ENCODE measurements at regions not wholly inside any gene's neighbourhood (a gene's known extent, or its start where the extent isn't known, plus 50 kb on each side); places are given as distances from the start of the nearest gene placed in this dataset.

DNA sequence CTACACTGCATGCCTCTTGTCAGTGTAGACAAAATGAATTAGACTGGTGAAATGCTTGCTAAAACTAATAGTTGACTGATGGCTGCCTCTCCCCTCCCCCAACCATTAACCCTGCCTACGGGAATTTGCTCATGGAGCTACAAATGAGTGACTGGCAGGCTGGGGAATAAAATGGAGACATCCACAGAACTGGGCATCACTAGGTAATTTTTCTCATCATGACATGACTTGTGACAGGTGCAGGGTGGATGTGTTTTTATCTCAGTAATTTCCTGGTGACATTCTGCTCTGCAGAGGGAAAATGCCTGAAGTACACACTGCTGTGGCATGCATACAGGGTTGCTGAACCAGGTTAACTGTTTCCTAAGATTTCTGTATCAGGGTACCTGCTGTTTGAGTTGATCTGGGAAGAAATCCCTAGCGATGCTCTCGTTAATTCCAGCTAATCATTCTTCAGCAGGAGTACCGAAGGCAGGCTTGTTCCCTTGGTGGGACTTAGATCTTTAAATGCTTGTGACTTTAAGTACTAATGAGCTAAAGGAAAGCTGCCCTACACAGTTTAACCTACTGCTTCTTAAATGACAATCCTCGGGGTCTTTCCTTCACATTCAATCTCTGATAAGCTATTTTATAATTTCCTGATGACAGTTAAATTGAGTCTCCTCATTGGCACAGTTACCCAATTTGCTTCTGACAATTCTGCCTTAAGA lies 376.3 kb upstream of the LCORL start:
- CTCF ChIA-PET: no interaction called here

DNA sequence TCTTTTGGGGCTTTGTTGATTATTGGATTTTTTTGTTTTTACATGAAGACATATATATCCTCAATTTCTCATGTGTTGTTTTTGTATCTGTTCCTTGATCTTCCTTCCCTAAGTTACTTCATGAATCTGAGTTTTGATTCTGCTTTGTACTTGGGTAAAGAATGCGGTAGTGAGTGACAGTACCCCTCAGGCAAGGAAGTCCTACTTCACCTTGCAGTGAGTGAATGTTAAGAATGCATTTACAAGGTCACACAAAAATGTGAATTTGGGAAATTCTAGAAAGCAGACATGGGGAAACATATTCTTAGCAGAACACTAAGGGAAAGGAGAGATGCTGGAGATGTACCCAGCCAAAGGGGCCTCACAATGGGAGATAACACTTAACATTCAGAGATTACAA lies 373.1 kb upstream of the LCORL start:
- POLR2A ChIA-PET: no interaction called here
- TF ChIP-seq, protein P1, sequence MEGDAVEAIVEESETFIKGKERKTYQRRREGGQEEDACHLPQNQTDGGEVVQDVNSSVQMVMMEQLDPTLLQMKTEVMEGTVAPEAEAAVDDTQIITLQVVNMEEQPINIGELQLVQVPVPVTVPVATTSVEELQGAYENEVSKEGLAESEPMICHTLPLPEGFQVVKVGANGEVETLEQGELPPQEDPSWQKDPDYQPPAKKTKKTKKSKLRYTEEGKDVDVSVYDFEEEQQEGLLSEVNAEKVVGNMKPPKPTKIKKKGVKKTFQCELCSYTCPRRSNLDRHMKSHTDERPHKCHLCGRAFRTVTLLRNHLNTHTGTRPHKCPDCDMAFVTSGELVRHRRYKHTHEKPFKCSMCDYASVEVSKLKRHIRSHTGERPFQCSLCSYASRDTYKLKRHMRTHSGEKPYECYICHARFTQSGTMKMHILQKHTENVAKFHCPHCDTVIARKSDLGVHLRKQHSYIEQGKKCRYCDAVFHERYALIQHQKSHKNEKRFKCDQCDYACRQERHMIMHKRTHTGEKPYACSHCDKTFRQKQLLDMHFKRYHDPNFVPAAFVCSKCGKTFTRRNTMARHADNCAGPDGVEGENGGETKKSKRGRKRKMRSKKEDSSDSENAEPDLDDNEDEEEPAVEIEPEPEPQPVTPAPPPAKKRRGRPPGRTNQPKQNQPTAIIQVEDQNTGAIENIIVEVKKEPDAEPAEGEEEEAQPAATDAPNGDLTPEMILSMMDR (IDR thresholded peaks at IDR 0.05; ENCODE audit: control extremely low read depth, extremely low read depth, low read depth, missing control alignments): no peak
- CTCF ChIA-PET: no interaction called here
- no peak for DNase-seq (ENCODE audit: extremely low spot score)

More for the DNA sequence above, 376.3 kb upstream of the LCORL start:
- TF ChIP-seq, protein P1 (IDR thresholded peaks at IDR 0.05; ENCODE audit: control extremely low read depth, extremely low read depth, low read depth, missing control alignments): no peak
- POLR2A ChIA-PET: no interaction called here
- DNase-seq (ENCODE audit: extremely low spot score): no peak

DNA sequence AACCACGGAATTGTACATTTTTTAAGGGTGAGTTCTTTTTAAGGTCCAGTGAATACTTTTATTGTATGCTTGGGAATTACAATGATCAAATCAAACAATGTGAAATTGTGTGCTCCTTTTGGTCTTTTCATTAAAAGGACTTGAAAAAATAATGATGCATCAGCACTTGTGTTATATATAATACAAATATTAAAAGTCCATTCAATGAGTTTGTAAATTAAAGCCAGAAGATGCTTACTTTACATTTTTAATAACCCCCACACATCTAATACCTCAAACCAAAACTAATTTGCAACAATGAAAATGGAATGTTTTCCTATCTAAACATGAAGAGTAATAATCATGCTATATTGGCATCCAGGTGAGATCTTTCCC lies 369.8 kb upstream of the LCORL start:
- DNase-seq (ENCODE audit: extremely low spot score): no peak
- ChIA-PET CTCF (interaction anchor here (1.0 kb wide), 2 partner anchors 9 to 11 kb away, joined by 3 to 4 read pairs; no protein-coding TSS in a partner anchor), POLR2A (no interaction called here)
- TF ChIP-seq, protein P1 (IDR thresholded peaks at IDR 0.05; ENCODE audit: control extremely low read depth, extremely low read depth, low read depth, missing control alignments): no peak

DNA sequence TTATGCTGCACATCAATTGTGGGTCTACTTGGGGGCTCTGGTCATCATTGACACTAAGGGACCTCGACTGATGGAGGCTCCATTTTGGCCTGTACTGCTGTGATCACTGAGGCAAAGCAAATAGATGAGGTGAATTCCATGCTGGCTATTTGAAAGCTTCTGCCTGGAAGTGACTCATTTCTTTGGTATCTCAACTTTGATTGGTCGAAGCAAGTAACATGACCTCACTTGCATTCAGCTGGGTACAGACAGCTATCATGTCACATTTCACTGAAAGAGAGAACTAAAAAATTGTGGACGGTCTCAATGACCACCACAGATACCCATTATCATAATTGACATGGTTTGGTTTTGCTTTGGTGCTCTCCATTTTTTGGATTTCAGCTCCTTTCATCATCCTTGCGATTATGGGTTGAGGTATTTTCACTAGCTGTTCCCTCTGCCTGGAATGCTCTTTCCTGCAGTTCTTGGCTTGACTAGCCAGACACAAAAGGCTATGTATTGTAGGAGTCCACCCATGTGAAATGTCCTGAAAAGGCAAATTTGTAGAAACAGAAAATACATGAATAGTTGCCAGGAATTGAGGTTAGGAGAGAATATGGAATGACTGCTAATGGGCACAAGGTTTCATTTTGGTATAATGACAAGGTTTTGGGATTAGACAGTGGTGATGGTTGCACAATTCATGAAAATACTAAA lies 369.2 kb upstream of the LCORL start:
- DNase-seq (ENCODE audit: extremely low spot score): no peak
- TF ChIP-seq, protein P1 (IDR thresholded peaks at IDR 0.05; ENCODE audit: control extremely low read depth, extremely low read depth, low read depth, missing control alignments): no peak
- POLR2A ChIA-PET: no interaction called here
- CTCF ChIA-PET: interaction anchor here (1.0 kb wide), 2 partner anchors 9 to 11 kb away, joined by 3 to 4 read pairs; no protein-coding TSS in a partner anchor

DNA sequence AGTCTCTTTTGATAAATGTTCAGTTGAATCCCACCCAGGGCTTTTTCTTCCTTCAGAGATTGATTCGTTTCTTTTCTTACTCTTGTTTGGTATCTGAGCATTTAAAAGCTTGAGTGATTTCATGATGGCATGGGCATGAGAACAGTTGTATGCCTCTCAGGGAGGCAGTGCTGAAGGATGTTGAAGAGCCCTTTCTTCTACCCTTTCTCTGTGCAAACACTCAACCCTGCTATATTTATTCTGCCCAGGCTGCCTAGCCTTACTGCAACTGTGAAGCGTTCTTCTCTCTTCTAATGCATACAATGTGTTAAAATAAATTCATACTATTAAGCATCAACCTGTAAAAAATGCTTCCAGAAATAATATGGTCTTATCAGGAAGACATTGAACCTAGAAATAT lies 367.6 kb upstream of the LCORL start:
- ChIA-PET CTCF (no interaction called here), POLR2A (no interaction called here)
- no peak for DNase-seq (ENCODE audit: extremely low spot score)
- TF ChIP-seq, protein P1 (IDR thresholded peaks at IDR 0.05; ENCODE audit: control extremely low read depth, extremely low read depth, low read depth, missing control alignments): no peak

DNA sequence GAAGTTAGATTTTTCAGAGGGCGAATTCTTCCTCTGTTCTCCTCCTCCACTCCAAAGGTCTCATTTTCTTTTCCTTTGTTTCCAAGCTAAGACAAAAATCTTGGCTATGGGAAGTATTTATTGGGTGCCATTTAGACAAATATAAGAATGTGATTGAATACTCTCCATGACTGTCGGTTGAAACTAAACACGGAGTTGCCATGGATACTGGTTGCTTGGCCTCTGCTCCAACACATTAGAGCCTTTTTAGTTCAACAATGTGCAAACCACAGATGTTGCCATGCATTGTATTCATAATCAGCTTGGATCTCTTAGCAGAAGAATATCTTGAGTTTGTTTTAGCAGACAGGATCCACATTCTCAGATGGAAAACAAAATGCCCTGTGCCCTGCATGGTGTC lies 366.5 kb upstream of the LCORL start:
- no peak for DNase-seq (ENCODE audit: extremely low spot score)
- CTCF ChIA-PET: no interaction called here
- TF ChIP-seq, protein P1 (IDR thresholded peaks at IDR 0.05; ENCODE audit: control extremely low read depth, extremely low read depth, low read depth, missing control alignments): no peak
- POLR2A ChIA-PET: no interaction called here

All from GM10248 (cell line).